NCI-H1694 (cell line): ENCODE measurements at regions not wholly inside any gene's neighbourhood (a gene's known extent, or its start where the extent isn't known, plus 50 kb on each side); places are given as distances from the start of the nearest gene placed in this dataset.
A peak's percentile ranks its signal among the peaks of the same experiment; 100 is the strongest.
"Not testable (repeated sequence)": the region's sequence is repeated elsewhere in the genome, so short reads cannot be mapped to it uniquely, and the experiment has no call there.

Experiments
- DNase-seq: peaks from one replicate; lab custom pipeline; 2025; lab: John Stamatoyannopoulos, UW

GRCh38 chr2:107462181-107462580, 364.5 kb upstream of the RGPD4 start:
- DNase-seq: peak; percentile 58

GRCh38 chr2:107466241-107466640, 360.5 kb upstream of the RGPD4 start:
- DNase-seq: no peak

GRCh38 chr2:107466984-107467773, 359.5 kb upstream of the RGPD4 start:
- DNase-seq: no peak

GRCh38 chr2:107469437-107469995, 357.2 kb upstream of the RGPD4 start:
- no peak for DNase-seq

GRCh38 chr2:107473150-107473549, 353.5 kb upstream of the RGPD4 start:
- DNase-seq: no peak

GRCh38 chr2:107475859-107476258, 350.8 kb upstream of the RGPD4 start:
- DNase-seq: no peak

- no peak for DNase-seq
These were observed 324.2 kb upstream of the RGPD4 start for GRCh38 chr2:107502539-107502938.

GRCh38 chr2:107511970-107512789, 314.5 kb upstream of the RGPD4 start:
- no peak for DNase-seq

GRCh38 chr2:107525406-107525805, 301.3 kb upstream of the RGPD4 start:
- no peak for DNase-seq

GRCh38 chr2:107529146-107529545, 297.5 kb upstream of the RGPD4 start:
- peak; percentile 33 for DNase-seq

GRCh38 chr2:107530046-107530445, 296.6 kb upstream of the RGPD4 start:
- no peak for DNase-seq

- DNase-seq: no peak
These were observed 291.8 kb upstream of the RGPD4 start for GRCh38 chr2:107534926-107535325.

GRCh38 chr2:107535905-107536689, 290.6 kb upstream of the RGPD4 start:
- not testable (repeated sequence) for DNase-seq

- DNase-seq: no peak
These were observed 284.4 kb upstream of the RGPD4 start for GRCh38 chr2:107542314-107542740.

- DNase-seq: no peak
These were observed 282.9 kb upstream of the RGPD4 start for GRCh38 chr2:107543793-107544192.

GRCh38 chr2:107545066-107545465, 281.6 kb upstream of the RGPD4 start:
- DNase-seq: no peak

- no peak for DNase-seq
These were observed 280.8 kb upstream of the RGPD4 start for GRCh38 chr2:107545851-107546250.

GRCh38 chr2:107548216-107548615, 278.5 kb upstream of the RGPD4 start:
- no peak for DNase-seq

GRCh38 chr2:107553046-107553445, 273.6 kb upstream of the RGPD4 start:
- DNase-seq: no peak

- no peak for DNase-seq
These were observed 273.2 kb upstream of the RGPD4 start for GRCh38 chr2:107553539-107553938.

- no peak for DNase-seq
These were observed 270.6 kb upstream of the RGPD4 start for GRCh38 chr2:107556038-107556627.

- no peak for DNase-seq
These were observed 268.4 kb upstream of the RGPD4 start for GRCh38 chr2:107558295-107558694.
